ENCODE measurements at regions not wholly inside any gene's neighbourhood (a gene's known extent, or its start where the extent isn't known, plus 50 kb on each side); places are given as distances from the start of the nearest gene placed in this dataset.

- H3K9me3 ChIP-seq: no peaks in the 10 kb centered on the region
- H3K4me3 ChIP-seq: no peak overlapping the region
- intact Hi-C loops (cut with DNase I; ENCODE audit: low total_unique reads): no loop called here
- no peaks in the 10 kb centered on the region for H3K36me3 ChIP-seq
- H3K4me1 ChIP-seq: no peaks in the 10 kb centered on the region
- in situ Hi-C loops (cut with MboI; ENCODE audit: low pct_ligation_motif_present in 1 of 4, low pct_unique_long_range_greater_than_20kb in 1 of 4, low sequenced_read_pairs in 3 of 4): no loop called here
- TF ChIP-seq CTCF (IDR thresholded peaks at IDR 0.05) (no peak), POLR2AphosphoS5 (IDR thresholded peaks at IDR 0.05) (no peak), POLR2A (IDR thresholded peaks at IDR 0.05) (no peak), EP300 (IDR thresholded peaks at IDR 0.05; ENCODE audit: low read depth) (no peak)
- DNase-seq: no peak
- H3K27me3 ChIP-seq: no peaks in the 10 kb centered on the region
- 26 to 56% methylated on average over 1 of the region's 1 CpG for WGBS, 2 donors (ENCODE audit: low coverage in 1 of 2)
- H3K27ac ChIP-seq: no peak overlapping the region
Observed at GRCh38 chr20:6855796-6856195, 88.3 kb downstream of the BMP2 start.

- no peak for DNase-seq
- no peak overlapping the region for H3K4me3 ChIP-seq
- intact Hi-C loops (cut with DNase I; ENCODE audit: low total_unique reads): no loop called here
- no peaks in the 10 kb centered on the region for H3K9me3 ChIP-seq
- H3K4me1 ChIP-seq: no peaks in the 10 kb centered on the region
- no peak overlapping the region for H3K27ac ChIP-seq
- no peaks in the 10 kb centered on the region for H3K36me3 ChIP-seq
- TF ChIP-seq POLR2A (IDR thresholded peaks at IDR 0.05) (no peak), POLR2AphosphoS5 (IDR thresholded peaks at IDR 0.05) (no peak), EP300 (IDR thresholded peaks at IDR 0.05; ENCODE audit: low read depth) (no peak), CTCF (IDR thresholded peaks at IDR 0.05) (no peak)
- H3K27me3 ChIP-seq: no peaks in the 10 kb centered on the region
- in situ Hi-C loops (cut with MboI; ENCODE audit: low pct_ligation_motif_present in 1 of 4, low pct_unique_long_range_greater_than_20kb in 1 of 4, low sequenced_read_pairs in 3 of 4): no loop called here
- 84 to 90% methylated on average over 5 of the region's 5 CpGs for WGBS, 2 donors (ENCODE audit: low coverage in 1 of 2)
Observed at GRCh38 chr20:6857927-6858326, 90.4 kb downstream of the BMP2 start.

GRCh38 chr20:6863355-6863754, 95.9 kb downstream of the BMP2 start:
- in situ Hi-C loops (cut with MboI; ENCODE audit: low pct_ligation_motif_present in 1 of 4, low pct_unique_long_range_greater_than_20kb in 1 of 4, low sequenced_read_pairs in 3 of 4): no loop called here
- WGBS, 2 donors (ENCODE audit: low coverage in 1 of 2): 81 to 85% methylated on average over 2 of the region's 2 CpGs
- H3K4me1 ChIP-seq: no peaks in the 10 kb centered on the region
- TF ChIP-seq POLR2AphosphoS5 (IDR thresholded peaks at IDR 0.05) (no peak), POLR2A (IDR thresholded peaks at IDR 0.05) (no peak)
- no peaks in the 10 kb centered on the region for H3K36me3 ChIP-seq
- H3K27me3 ChIP-seq: no peaks in the 10 kb centered on the region
- no peak overlapping the region for H3K4me3 ChIP-seq
- no peaks in the 10 kb centered on the region for H3K9me3 ChIP-seq
- no peak overlapping the region for H3K27ac ChIP-seq
- DNase-seq: no peak
- intact Hi-C loops (cut with DNase I; ENCODE audit: low total_unique reads): no loop called here

GRCh38 chr20:6863798-6864201, 96.3 kb downstream of the BMP2 start:
- no peaks in the 10 kb centered on the region for H3K4me1 ChIP-seq
- intact Hi-C loops (cut with DNase I; ENCODE audit: low total_unique reads) (no loop called here), in situ Hi-C loops (cut with MboI; ENCODE audit: low pct_ligation_motif_present in 1 of 4, low pct_unique_long_range_greater_than_20kb in 1 of 4, low sequenced_read_pairs in 3 of 4) (no loop called here)
- no peaks in the 10 kb centered on the region for H3K36me3 ChIP-seq
- no peak for DNase-seq
- H3K27ac ChIP-seq: no peak overlapping the region
- TF ChIP-seq POLR2A (IDR thresholded peaks at IDR 0.05) (no peak), POLR2AphosphoS5 (IDR thresholded peaks at IDR 0.05) (no peak), CTCF (IDR thresholded peaks at IDR 0.05) (no peak), EP300 (IDR thresholded peaks at IDR 0.05; ENCODE audit: low read depth) (no peak)
- no peak overlapping the region for H3K4me3 ChIP-seq
- no peaks in the 10 kb centered on the region for H3K27me3 ChIP-seq
- no peaks in the 10 kb centered on the region for H3K9me3 ChIP-seq
- 0 to 42% methylated on average over 1 to 7 of the region's 7 CpGs for WGBS, 2 donors (ENCODE audit: low coverage in 1 of 2)

- intact Hi-C loops (cut with DNase I; ENCODE audit: low total_unique reads) (no loop called here), in situ Hi-C loops (cut with MboI; ENCODE audit: low pct_ligation_motif_present in 1 of 4, low pct_unique_long_range_greater_than_20kb in 1 of 4, low sequenced_read_pairs in 3 of 4) (no loop called here)
- no peak overlapping the region for H3K27ac ChIP-seq
- WGBS, 2 donors (ENCODE audit: low coverage in 1 of 2): 22 to 43% methylated on average over 4 to 5 of the region's 5 CpGs
- no peaks in the 10 kb centered on the region for H3K4me1 ChIP-seq
- DNase-seq: no peak
- H3K9me3 ChIP-seq: no peaks in the 10 kb centered on the region
- H3K27me3 ChIP-seq: no peaks in the 10 kb centered on the region
- H3K4me3 ChIP-seq: no peak overlapping the region
- no peaks in the 10 kb centered on the region for H3K36me3 ChIP-seq
- TF ChIP-seq POLR2A (IDR thresholded peaks at IDR 0.05): no peak
- no peak for TF ChIP-seq POLR2AphosphoS5 (IDR thresholded peaks at IDR 0.05)
- no peak for TF ChIP-seq CTCF (IDR thresholded peaks at IDR 0.05)
- TF ChIP-seq EP300 (IDR thresholded peaks at IDR 0.05; ENCODE audit: low read depth): no peak
Observed at GRCh38 chr20:6864740-6865139, 97.3 kb downstream of the BMP2 start.

Measured in transverse colon (tissue), 4 donors.